ENCODE measurements at regions not wholly inside any gene's neighbourhood (a gene's known extent, or its start where the extent isn't known, plus 50 kb on each side); places are given as distances from the start of the nearest gene placed in this dataset.

DNA sequence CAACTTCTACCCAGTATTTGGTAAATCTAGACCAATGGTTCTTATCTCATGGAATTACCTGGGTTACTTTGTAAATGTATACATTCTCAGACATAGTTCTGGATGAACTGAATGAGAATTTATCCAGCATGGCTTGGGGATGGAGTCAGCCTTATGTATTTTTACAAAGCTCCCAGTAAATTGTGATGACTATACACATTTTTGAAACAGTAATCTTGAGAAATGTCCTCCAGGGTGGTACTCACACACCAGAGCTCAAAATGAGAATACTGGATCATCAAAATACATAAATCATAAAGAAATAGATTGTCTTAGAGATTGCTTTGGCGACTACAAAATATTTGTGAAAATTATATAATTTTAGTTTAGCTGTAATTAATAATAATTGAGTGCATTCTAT, 722.1 kb upstream of the DPPA4 start:
- ATAC-seq (no peak), DNase-seq (no peak)
- intact Hi-C loops (cut with micrococcal nuclease): no loop called here

DNA sequence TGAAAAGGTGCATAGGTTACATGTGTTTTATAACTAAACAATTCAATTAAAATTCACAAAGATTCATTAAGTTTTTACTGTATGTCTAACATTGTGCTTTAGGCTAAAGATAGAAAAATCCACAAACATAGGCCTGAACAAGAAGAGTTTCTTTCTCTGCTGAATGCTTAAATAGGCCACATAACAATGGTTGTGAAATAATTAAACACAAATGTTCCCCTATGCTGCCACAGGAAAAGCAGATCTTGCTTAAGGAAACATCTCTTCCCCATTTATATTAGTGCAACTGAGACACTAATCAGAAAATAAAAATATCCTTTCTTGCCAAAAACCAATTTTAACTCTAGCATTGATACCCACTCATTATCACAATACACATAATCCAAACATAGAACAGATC, 725.4 kb upstream of the DPPA4 start:
- ATAC-seq: no peak
- no peak for DNase-seq
- intact Hi-C loops (cut with micrococcal nuclease): no loop called here

DNA sequence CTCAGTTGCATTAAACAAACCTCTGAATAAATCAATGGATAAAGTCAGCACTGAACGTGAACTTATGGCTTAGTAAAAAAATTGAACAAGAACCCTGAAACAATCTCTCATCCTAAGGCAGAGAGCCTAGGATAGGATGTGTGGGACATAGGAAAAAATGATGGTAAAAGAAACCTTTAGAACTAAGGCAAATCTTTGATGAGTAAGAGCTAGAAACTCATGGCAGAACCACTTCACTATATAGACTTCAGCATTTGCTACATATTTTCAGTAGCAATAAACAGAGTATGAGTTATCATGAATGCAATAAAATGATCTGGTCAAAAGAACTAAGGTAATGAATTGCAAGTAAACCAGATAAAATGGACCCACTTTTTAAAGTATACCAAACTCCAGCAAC, 725.8 kb upstream of the DPPA4 start:
- ATAC-seq: no peak
- intact Hi-C loops (cut with micrococcal nuclease): no loop called here
- no peak for DNase-seq

DNA sequence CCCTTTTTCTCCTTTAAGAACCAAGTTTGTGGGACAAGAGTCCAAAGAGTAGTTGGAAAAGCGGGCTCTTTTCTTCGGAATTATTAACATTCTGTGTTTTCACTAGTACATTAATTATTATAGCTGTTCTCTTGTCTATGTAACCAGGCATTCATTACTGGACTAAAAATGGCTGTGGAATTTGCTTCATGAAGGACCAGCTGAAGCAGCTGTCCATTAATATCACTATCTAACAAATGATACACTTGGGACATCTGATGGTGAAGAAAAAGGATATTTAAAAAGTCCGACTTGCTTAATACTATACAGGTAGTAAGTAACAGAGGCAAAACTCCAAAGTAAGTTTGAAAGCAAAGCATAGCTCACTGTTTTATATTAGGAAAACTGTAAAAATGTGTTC, 728.9 kb upstream of the DPPA4 start:
- DNase-seq (no peak), ATAC-seq (no peak)
- intact Hi-C loops (cut with micrococcal nuclease): no loop called here

DNA sequence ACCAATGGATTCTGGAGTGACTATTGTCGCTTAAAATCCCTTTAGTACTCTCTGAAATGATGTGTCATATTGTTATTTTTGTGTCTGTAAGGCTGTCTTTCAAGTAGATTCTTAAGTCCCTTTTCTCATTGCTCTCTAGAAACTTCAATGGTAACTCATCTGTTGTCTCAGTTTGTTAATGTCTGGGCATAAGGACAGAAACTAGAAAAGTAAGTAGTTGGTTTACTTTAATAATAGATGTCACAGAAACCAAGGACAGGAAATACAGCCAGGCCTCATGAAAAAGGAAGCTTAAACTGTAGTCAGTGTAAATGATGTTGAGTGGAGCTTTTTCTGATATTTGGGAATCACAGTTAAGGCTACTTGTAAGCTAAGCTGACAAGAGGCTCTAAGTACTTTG, 730.2 kb upstream of the DPPA4 start:
- no peak for ATAC-seq
- intact Hi-C loops (cut with micrococcal nuclease): no loop called here
- no peak for DNase-seq

DNA sequence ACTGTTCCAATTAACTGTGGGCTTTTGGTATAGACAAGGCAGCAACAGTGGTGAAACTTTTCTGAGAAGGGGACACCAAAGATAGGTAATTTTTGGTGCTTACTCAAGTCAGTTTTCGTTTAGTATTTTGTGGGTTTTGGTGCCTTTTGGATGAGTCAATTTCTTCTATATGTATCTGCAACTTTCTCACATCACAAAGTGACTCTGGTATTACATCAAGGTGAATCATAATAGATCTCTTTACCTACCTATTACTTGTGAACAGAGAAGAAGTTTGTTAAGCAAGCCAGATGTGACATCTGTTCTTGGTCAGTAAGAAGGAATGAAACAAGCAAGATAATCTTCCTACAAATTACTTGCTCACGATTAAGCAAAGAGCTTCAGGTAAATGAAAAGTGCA, 732.4 kb upstream of the DPPA4 start:
- no peak for DNase-seq
- intact Hi-C loops (cut with micrococcal nuclease): no loop called here

DNA sequence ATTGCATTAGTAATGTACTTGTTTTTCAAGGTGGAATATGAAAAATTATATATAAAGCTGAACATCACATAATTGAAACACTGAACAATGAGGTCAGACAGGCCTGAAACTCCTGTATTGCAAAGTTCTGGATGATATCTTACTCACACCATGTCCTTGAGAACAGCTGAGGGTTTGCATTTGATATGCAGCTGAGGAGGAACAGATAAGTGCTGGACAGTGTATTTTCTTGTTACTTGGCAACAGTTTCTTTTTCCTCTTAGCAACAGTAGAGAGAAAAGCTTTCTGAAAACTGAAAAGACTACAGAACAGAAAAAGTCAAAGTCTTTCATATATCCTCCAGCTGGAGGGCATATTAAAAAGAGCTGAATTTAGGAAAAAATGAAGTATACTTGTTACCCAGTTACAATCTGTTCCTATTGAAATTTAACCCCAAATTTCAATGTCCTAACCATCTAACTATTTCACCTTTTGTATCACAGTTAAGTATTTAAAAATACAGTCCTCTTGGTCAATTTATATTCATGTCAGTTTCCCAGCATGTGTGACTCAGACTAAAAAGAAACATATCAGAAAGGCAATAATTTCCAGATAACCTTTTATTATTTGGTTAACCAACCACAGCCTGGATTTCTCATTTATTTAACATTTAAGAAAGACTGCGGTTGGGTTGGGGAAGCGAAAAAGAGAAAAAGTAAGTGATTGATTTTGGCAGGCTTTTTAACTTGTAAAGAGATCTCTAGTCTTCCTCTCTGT, 733.0 kb upstream of the DPPA4 start:
- ATAC-seq: peak; percentile 97

More for the DNA sequence above, 732.4 kb upstream of the DPPA4 start:
- no peak for ATAC-seq

GRCh38 chr3:110074095-110074494, 736.7 kb upstream of the DPPA4 start:
- no peak for DNase-seq
- intact Hi-C loops (cut with micrococcal nuclease): no loop called here
- ATAC-seq: no peak

More for the DNA sequence above, 733.0 kb upstream of the DPPA4 start:
- intact Hi-C loops (cut with micrococcal nuclease): no loop called here
- no peak for DNase-seq

GRCh38 chr3:110077093-110077492, 739.7 kb upstream of the DPPA4 start:
- intact Hi-C loops (cut with micrococcal nuclease): no loop called here
- ATAC-seq (no peak), DNase-seq (no peak)

- intact Hi-C loops (cut with micrococcal nuclease): no loop called here
- DNase-seq (no peak), ATAC-seq (no peak)
Measured at GRCh38 chr3:110093411-110093810, 756.1 kb upstream of the DPPA4 start.

- ATAC-seq (no peak), DNase-seq (no peak)
- intact Hi-C loops (cut with micrococcal nuclease): no loop called here
Measured at GRCh38 chr3:110093812-110094401, 756.6 kb upstream of the DPPA4 start.

DNA sequence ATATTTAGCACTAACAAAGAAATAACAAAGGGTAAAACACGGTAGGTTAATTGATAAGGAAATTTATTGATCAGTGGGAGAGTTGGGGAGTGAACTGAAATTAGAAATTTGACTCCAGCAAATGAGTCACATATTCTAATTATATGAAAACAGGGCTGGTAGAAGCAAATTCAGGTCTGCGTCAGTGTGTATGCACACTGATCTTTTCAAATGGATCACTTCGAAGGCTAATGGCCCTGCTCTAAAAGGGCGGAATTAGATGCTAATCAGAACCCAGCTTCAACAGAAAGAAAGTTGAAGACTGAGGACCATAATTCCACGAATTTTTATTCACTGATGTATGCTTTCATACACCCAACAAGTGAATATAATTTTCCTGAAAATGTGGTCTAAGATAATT, 762.4 kb upstream of the DPPA4 start:
- DNase-seq (no peak), ATAC-seq (no peak)
- intact Hi-C loops (cut with micrococcal nuclease): no loop called here

GRCh38 chr3:110101361-110101760, 764.0 kb upstream of the DPPA4 start:
- ATAC-seq (no peak), DNase-seq (no peak)
- intact Hi-C loops (cut with micrococcal nuclease): no loop called here

- ATAC-seq (no peak), DNase-seq (no peak)
- intact Hi-C loops (cut with micrococcal nuclease): no loop called here
Measured at GRCh38 chr3:110106805-110107204, 769.5 kb upstream of the DPPA4 start.

GRCh38 chr3:110123946-110124345, 786.6 kb upstream of the DPPA4 start:
- intact Hi-C loops (cut with micrococcal nuclease): no loop called here
- DNase-seq (no peak), ATAC-seq (peak; percentile 59)

DNA sequence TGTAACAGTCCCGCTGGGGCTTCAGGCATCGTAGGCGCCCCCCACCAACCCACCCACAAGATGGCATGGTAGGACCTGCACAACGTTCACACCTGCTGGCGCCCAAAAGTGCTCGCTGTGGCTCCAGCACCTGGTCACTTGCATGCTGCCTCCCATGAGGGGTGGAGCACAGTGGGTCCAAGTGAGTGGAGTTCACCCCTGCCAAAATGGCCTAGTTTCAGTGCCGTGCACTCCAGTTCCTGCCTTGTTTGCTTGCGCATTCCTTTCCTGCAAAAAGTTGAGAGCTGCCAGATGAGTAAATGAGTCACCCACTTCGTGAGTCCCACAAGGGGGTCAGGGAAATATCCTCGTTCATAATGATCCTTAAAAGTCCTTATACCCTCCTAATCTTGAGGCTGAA, 788.7 kb upstream of the DPPA4 start:
- intact Hi-C loops (cut with micrococcal nuclease): no loop called here
- ATAC-seq (no peak), DNase-seq (no peak)

- intact Hi-C loops (cut with micrococcal nuclease): no loop called here
- DNase-seq (no peak), ATAC-seq (no peak)
Measured at GRCh38 chr3:110133971-110134370, 796.6 kb upstream of the DPPA4 start.

DNA sequence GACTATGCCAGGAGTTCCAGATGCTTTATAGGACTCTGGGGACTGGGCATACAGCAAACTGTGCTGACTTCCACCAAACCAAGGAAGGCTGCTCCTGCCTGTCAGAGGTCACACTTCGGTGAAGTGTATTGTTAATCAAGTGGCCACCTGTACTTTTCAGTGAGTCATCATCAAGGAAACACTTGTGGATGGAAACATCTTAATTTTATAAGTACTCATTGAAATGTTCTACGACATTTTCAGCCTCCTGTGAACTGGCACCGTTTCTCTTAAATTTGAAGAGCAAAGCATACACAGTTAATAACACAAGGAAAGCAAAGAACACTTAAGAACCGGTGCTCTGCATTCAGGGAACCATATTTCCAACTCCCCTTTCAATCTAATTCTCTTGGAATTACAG, 801.7 kb upstream of the DPPA4 start:
- intact Hi-C loops (cut with micrococcal nuclease): no loop called here
- DNase-seq (no peak), ATAC-seq (no peak)

- ATAC-seq (no peak), DNase-seq (no peak)
- intact Hi-C loops (cut with micrococcal nuclease): no loop called here
Measured at GRCh38 chr3:110139821-110140220, 802.5 kb upstream of the DPPA4 start.

- intact Hi-C loops (cut with micrococcal nuclease): no loop called here
- ATAC-seq (no peak), DNase-seq (no peak)
Measured at GRCh38 chr3:110149763-110150162, 812.4 kb upstream of the DPPA4 start.

GRCh38 chr3:110157221-110157620, 819.9 kb upstream of the DPPA4 start:
- no peak for ATAC-seq
- DNase-seq: no peak
- intact Hi-C loops (cut with micrococcal nuclease): no loop called here

Data from left ventricle myocardium superior (tissue), 1 donor.